Activated CD4-positive, alpha-beta T cell treated with anti-CD3 and anti-CD28 coated beads for 4 hours (primary cell): ENCODE measurements at regions not wholly inside any gene's neighbourhood (a gene's known extent, or its start where the extent isn't known, plus 50 kb on each side); places are given as distances from the start of the nearest gene placed in this dataset.
"Not testable (repeated sequence)": the region's sequence is repeated elsewhere in the genome, so short reads cannot be mapped to it uniquely, and the experiment has no call there.

Experiments used
- DNase-seq, 2 donors: peaks; one replicate each; pipeline ENCODE4 v3.0.0-alpha.2; 2020

DNA sequence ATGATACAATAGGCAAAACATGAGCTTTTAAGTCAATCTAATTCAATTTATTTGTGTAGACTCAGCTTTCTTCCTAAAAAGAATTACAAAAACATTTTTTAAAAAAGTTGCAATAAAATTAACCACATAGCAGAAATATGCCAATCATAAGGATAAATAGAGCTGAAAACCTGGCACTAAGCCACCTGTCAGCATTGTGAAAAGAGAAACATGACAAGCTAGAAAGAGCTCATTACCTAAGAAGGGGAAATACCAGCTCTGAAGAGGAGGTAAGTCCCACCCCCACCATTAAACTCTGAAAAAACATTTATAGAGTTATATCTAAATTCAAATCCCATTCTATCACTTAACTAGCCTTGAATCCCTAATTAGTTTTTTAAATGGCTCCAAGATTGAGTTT lies 372.9 kb downstream of the OSTF1 start:
- DNase-seq, result no peak

- DNase-seq, result no peak
These were observed 374.6 kb downstream of the OSTF1 start for GRCh38 chr9:75462866-75463265.

GRCh38 chr9:75463871-75464270 lies 375.6 kb downstream of the OSTF1 start:
- no peak for DNase-seq

GRCh38 chr9:75464726-75465125 lies 376.4 kb downstream of the OSTF1 start:
- no peak for DNase-seq

GRCh38 chr9:75467142-75467541 lies 378.8 kb downstream of the OSTF1 start:
- DNase-seq, result no peak

- no peak for DNase-seq
These were observed 383.3 kb downstream of the OSTF1 start for GRCh38 chr9:75471549-75472114.

GRCh38 chr9:75482566-75482965 lies 394.3 kb downstream of the OSTF1 start:
- no peak for DNase-seq

GRCh38 chr9:75483636-75484035 lies 395.3 kb downstream of the OSTF1 start:
- DNase-seq, result no peak

- DNase-seq, result no peak
These were observed 399.8 kb downstream of the OSTF1 start for GRCh38 chr9:75487856-75488718.

GRCh38 chr9:75488719-75489110 lies 400.4 kb downstream of the OSTF1 start:
- DNase-seq, result no peak

DNA sequence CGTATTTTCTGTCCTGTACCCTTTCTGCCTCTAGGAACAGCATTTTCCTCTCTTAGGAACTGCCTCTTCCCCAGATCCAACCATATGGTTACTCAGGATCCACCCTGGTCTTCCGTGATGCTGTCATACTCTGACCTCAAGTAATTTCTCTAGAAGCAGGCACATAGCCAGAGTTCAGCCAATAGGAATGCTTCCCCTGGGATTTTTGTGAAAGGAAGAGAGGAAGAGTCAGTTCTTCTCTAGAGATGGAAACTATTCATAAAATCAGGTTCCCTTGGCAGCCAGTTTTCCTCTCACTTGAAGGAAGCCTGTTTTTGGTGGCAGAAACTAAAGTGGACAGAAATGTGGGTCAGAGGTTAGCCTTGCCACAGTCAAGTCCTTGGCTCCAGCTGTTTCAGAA lies 400.1 kb upstream of the PCSK5 start:
- DNase-seq, result no peak

DNA sequence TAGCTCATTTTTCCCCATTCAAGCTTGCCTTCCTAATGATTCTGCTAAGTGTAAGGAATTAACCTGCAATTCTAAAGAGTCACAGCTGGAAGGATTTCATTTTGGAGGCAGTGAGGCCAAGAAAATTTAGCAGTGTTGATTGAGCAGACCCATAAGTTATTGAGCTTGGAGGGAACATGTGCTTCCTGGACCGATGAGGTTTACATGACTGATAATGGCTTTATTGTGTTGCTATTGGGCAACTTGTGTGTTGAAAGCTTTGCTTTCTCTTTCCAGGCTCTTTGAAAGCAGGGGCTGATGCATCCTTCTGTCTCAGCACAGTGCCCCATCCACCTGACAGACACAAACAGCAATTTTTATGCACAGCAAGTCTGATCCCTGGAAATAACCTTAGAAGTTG lies 398.9 kb upstream of the PCSK5 start:
- no peak for DNase-seq

- DNase-seq, result no peak
These were observed 390.7 kb upstream of the PCSK5 start for GRCh38 chr9:75499812-75500211.

- DNase-seq, result no peak
These were observed 390.0 kb upstream of the PCSK5 start for GRCh38 chr9:75500479-75500878.

- DNase-seq, result not testable (repeated sequence)
These were observed 389.5 kb upstream of the PCSK5 start for GRCh38 chr9:75500940-75501339.

GRCh38 chr9:75504721-75505120 lies 385.8 kb upstream of the PCSK5 start:
- no peak for DNase-seq

DNA sequence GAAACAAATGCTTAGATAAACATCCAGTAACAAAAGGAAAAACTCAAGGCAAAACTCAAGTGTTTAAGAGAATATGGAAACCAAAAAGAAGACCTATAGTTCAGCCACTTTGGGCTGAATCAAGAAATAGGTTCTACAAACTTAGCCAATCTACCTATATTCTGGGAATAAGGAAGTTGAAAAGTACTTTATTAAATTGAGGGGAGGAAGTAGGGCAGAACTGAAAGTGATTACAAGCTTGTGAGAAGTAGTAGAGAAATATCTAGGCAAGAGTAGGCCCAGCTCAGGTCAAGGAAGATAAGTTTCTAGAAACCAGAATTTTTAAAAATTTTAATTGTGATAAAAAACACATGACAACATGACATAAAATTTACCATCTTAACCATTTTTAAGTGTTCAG lies 384.8 kb upstream of the PCSK5 start:
- no peak for DNase-seq

GRCh38 chr9:75529463-75529862 lies 361.0 kb upstream of the PCSK5 start:
- DNase-seq, result no peak

DNA sequence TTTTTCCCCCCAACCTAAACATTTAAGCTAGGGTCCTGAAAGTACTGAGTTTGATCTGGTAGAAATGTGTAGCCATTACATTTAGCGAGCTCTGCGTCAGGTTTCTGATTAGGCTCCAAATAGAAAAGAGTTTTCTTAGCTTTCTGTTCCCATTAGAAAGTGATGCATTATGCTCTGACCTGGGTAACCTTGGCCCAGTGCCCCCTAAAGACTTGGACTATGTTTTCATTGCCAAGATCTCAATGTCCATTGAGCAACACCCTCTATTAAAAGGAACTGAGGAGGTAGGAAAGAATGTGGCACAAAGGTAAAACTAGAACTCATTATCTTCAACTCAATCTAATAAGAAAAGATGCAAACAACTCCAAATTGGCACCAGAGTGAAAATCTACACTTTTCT lies 358.9 kb upstream of the PCSK5 start:
- no peak for DNase-seq

- DNase-seq, result no peak
These were observed 358.0 kb upstream of the PCSK5 start for GRCh38 chr9:75532233-75533050.

GRCh38 chr9:75539523-75539922 lies 350.9 kb upstream of the PCSK5 start:
- no peak for DNase-seq

GRCh38 chr9:75540185-75540584 lies 350.3 kb upstream of the PCSK5 start:
- no peak for DNase-seq

DNA sequence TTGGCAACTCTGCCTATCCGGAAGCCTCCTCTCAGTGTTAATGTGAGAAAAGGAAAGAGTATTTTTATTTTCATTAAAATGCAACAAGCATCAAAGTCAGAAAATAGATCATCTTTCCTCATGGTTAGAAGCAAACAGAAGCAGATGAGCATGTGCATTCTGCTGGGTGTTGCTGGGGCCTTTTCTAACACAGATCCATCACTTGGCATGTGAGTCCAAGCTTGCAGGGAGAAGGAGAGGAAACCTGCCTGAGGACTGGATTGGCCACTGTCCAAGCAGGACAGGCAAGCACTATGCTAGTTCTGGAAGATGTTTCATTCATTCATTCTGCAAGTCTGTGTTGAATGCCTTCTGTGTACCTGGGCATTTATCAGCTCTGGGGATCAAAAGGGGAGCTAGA lies 348.7 kb upstream of the PCSK5 start:
- DNase-seq, result no peak

DNA sequence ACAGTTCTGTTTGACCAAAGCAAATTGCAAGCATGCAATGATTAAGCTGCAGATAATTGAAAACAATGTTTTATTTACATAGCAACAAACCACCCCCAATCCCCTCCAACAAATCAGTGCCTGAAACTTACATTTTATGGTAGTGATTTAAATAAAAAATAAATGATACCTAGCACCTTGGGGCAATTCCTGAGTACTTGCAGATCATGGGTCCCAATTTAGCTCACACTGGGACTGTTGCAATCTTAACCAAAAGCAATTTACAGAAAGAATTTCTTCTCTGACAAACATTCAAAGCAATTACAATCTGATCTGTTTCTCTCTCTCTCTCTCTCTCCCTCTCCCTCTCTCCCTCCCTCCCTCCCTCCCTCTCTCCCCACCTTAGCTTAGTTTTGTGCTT lies 345.7 kb upstream of the PCSK5 start:
- no peak for DNase-seq
